HG02678 (cell line): ENCODE measurements at regions not wholly inside any gene's neighbourhood (a gene's known extent, or its start where the extent isn't known, plus 50 kb on each side); places are given as distances from the start of the nearest gene placed in this dataset.

Experiments
- ATAC-seq: cut with Tn5 transposase; IDR thresholded peaks from one replicate; pipeline ENCODE4 v1.9.1; 2021; ENCODE audit warnings: mild to moderate bottlenecking, moderate library complexity; ENCODE audit not compliant: unreplicated experiment

- ATAC-seq: no peak
These were observed 64.8 kb upstream of the LPP start for GRCh38 chr3:188088948-188089685.

GRCh38 chr3:188090620-188091309 lies 63.2 kb upstream of the LPP start:
- no peak for ATAC-seq

GRCh38 chr3:188091746-188092145 lies 62.2 kb upstream of the LPP start:
- no peak for ATAC-seq

GRCh38 chr3:188092648-188093047 lies 61.3 kb upstream of the LPP start:
- no peak for ATAC-seq

GRCh38 chr3:188095431-188095830 lies 58.5 kb upstream of the LPP start:
- ATAC-seq: no peak

- ATAC-seq: no peak
These were observed 56.2 kb upstream of the LPP start for GRCh38 chr3:188097791-188098190.

GRCh38 chr3:188099907-188100306 lies 54.0 kb upstream of the LPP start:
- no peak for ATAC-seq

GRCh38 chr3:188102861-188103547 lies 51.0 kb upstream of the LPP start:
- ATAC-seq: no peak

GRCh38 chr3:188104050-188104449 lies 49.9 kb upstream of the LPP start:
- no peak for ATAC-seq
